ENCODE measurements at regions not wholly inside any gene's neighbourhood (a gene's known extent, or its start where the extent isn't known, plus 50 kb on each side); places are given as distances from the start of the nearest gene placed in this dataset.

DNA sequence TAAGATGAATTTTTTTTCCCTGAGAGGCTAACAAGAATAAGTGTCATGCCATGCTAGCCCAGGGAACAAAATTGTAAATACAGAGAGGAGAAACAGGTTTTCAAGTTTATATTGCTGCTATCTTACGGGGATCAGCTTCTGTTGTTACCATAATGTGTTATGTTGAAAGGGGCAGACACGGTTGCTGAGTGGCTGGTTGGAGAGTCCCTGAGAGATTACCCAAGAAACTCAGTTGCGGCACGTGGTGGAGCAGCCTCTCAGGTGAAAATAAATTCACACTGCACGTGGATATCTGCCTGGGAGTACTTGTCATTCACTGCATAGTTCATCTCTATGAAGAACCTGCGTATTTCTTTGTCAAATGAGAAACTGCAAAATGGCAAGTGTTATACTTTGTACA is 293.6 kb downstream of the TDRD3 start:
- TF ChIP-seq, protein P1, sequence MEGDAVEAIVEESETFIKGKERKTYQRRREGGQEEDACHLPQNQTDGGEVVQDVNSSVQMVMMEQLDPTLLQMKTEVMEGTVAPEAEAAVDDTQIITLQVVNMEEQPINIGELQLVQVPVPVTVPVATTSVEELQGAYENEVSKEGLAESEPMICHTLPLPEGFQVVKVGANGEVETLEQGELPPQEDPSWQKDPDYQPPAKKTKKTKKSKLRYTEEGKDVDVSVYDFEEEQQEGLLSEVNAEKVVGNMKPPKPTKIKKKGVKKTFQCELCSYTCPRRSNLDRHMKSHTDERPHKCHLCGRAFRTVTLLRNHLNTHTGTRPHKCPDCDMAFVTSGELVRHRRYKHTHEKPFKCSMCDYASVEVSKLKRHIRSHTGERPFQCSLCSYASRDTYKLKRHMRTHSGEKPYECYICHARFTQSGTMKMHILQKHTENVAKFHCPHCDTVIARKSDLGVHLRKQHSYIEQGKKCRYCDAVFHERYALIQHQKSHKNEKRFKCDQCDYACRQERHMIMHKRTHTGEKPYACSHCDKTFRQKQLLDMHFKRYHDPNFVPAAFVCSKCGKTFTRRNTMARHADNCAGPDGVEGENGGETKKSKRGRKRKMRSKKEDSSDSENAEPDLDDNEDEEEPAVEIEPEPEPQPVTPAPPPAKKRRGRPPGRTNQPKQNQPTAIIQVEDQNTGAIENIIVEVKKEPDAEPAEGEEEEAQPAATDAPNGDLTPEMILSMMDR (IDR thresholded peaks at IDR 0.05; ENCODE audit: control insufficient read depth, extremely low read depth, insufficient read depth): no peak
- peak; percentile 1 for DNase-seq (ENCODE audit: low read depth)
- no peak overlapping the region for H3K4me3 ChIP-seq (ENCODE audit: low read depth, low read length)

DNA sequence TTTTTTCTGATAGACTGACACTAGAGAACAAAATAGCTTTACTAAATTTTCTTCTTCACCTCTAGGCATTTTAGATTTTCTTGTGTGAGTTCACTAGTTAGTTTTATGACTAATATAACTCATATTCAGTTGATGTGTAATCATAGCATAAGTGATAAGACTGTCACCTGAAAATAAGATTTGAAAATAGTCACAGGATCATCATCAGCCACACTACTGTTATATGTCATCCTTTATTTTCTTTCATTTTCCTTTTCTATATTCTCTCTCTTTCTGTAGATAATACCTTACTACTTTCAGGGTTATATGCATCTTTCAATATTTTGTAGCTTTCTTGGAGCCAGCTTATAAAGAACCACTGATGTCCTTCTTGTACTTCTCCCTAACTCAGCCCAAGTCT is 292.6 kb downstream of the TDRD3 start:
- H3K4me3 ChIP-seq (ENCODE audit: low read depth, low read length): no peak overlapping the region
- TF ChIP-seq, protein P1 (IDR thresholded peaks at IDR 0.05; ENCODE audit: control insufficient read depth, extremely low read depth, insufficient read depth): no peak
- no peak for DNase-seq (ENCODE audit: low read depth)

DNA sequence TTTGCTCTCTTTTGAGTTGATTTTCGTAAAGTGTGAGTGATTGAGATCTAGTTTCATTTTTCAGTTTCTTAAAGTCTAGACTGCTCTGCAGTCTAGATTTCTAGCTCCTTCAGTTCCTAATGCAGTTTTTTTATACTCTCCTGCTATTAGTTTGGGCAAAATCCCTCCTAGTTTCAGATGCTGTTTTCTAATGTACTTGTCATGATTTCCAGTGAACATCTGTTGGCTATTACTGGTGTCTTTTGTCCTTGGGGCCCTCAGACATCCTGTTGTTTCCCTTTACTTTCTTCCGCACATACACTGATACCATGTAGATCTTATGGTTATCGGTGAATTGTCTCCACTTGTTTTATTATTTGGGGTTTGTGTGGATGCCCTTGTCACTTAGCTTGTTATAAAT is 292.1 kb downstream of the TDRD3 start:
- no peak overlapping the region for H3K4me3 ChIP-seq (ENCODE audit: low read depth, low read length)
- TF ChIP-seq, protein P1 (IDR thresholded peaks at IDR 0.05; ENCODE audit: control insufficient read depth, extremely low read depth, insufficient read depth): no peak

DNA sequence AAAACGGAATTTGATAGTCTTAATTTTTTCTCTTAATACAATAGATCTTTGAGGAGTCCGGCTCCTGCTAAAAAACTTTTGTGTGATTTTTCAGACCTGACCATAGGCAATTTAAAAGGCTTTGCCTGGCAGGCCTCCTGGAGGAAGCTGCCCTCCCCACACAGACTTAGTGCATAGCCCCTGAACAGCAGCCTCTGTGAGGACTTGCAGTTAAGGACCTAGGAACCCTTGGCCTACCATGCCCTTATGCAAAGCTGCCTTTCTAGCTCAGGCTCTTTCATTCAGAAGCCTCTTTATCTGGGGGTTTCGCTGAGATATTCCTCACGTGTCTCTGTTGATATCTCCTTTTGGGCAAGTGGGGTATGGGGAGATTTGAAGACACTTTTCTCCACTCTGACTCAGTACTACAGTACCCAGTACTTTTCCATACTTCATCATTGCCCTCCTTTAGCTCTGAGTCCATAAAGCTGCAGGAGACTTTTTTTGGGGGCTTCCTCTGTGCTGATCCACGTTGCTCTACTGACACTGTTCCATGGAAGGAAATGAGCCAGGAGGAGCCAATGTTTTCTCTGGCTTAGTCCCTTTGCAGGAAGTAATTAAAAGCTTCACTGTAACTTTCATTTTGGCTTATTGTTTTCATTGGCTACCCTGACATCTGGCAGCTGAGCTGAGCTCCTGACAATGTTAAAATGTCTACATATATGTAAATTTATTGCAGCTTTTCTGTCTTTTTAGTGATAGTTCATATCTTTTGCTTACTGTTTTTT is 283.1 kb downstream of the TDRD3 start:
- H3K4me3 ChIP-seq (ENCODE audit: low read depth, low read length): no peak overlapping the region
- TF ChIP-seq, protein P1 (IDR thresholded peaks at IDR 0.05; ENCODE audit: control insufficient read depth, extremely low read depth, insufficient read depth): no peak
- DNase-seq (ENCODE audit: low read depth): peak; percentile 1

More for the DNA sequence above, 292.1 kb downstream of the TDRD3 start:
- DNase-seq (ENCODE audit: low read depth): no peak

DNA sequence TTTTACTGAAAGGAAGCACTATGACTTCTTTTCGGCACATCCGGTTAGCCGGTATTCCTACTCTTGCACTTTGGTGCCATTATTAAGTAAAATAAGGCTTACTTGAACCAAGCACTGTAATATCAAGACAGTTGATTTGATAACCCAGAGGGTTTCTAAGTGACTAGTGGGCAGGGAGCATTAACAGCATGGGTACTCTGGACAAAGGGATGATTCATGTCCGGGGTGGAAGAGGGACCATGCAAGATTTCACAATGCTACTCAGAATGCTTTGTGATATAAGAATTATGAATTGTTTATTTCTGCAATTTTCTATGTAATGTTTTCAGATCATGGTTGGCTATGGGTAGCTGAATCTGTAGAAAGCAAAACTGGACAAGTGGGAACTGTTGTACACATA is 282.1 kb downstream of the TDRD3 start:
- no peak overlapping the region for H3K4me3 ChIP-seq (ENCODE audit: low read depth, low read length)
- TF ChIP-seq, protein P1 (IDR thresholded peaks at IDR 0.05; ENCODE audit: control insufficient read depth, extremely low read depth, insufficient read depth): no peak
- DNase-seq (ENCODE audit: low read depth): no peak

DNA sequence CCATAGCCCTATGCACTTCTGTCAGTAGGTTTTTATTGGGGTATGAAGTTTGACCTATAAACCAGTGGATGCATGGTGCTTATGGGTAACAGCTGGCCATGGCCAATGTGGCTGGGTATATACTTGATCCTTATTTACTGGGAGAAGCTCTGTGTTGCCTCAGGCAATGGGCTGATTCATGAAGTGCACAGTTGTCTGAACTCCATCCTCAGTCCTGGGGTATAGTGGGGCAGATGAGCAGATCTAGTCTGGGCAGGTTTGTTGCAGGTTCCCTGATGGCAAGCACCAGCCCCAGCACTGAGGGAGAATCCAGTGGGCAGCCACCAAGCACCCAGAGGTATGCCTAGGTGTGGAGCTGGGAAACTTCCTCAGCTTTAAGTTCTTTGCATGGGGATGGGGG is 274.4 kb downstream of the TDRD3 start:
- TF ChIP-seq, protein P1 (IDR thresholded peaks at IDR 0.05; ENCODE audit: control insufficient read depth, extremely low read depth, insufficient read depth): no peak
- no peak for DNase-seq (ENCODE audit: low read depth)
- H3K4me3 ChIP-seq (ENCODE audit: low read depth, low read length): no peak overlapping the region

DNA sequence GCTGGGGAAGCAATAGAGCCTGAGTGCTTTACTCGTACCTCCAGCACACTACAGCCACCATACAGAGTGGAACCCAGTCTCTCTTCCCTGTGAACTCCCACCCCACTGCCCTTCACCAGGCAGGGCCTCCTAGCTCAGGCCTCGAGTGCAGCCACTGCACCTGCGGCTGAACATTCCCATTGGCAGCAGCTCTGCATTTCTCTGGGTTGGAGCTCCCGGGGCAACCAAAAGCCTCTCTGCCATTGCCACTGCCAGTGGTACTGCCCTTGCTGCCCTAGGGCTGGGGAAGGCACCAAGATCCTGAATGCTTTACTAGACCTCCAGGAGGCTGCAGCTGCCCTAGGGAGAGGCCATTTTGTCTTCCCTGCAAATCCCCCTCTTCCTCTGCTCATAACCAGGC is 266.8 kb downstream of the TDRD3 start:
- no peak overlapping the region for H3K4me3 ChIP-seq (ENCODE audit: low read depth, low read length)
- no peak for DNase-seq (ENCODE audit: low read depth)
- TF ChIP-seq, protein P1 (IDR thresholded peaks at IDR 0.05; ENCODE audit: control insufficient read depth, extremely low read depth, insufficient read depth): no peak

All from LNCaP clone FGC (cell line).